HG02623 (cell line): ENCODE measurements at regions not wholly inside any gene's neighbourhood (a gene's known extent, or its start where the extent isn't known, plus 50 kb on each side); places are given as distances from the start of the nearest gene placed in this dataset.

Source experiments
- ATAC-seq: cut with Tn5 transposase; IDR thresholded peaks from one replicate; pipeline ENCODE4 v1.9.1; 2021; ENCODE audit warnings: moderate library complexity; ENCODE audit not compliant: unreplicated experiment

DNA sequence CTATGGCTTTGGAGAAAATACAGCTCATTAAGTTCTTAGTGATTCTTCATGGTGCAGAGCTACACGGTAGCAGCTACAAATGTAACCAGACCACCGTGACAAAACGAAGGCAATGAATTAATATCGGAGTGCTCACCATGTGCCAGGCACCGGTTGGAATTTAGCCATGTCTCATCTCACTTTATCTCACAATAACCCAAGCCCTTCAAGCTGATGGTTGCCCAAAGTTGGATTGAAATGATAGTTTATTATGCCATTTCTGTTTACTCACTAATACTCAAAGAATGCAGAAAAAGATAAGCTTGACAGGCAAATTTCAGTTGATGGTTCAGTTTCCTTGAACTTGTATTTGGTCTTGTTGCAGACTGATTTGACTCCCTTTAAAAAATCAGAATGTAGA, 312.6 kb downstream of the SKIDA1 start:
- no peak for ATAC-seq

DNA sequence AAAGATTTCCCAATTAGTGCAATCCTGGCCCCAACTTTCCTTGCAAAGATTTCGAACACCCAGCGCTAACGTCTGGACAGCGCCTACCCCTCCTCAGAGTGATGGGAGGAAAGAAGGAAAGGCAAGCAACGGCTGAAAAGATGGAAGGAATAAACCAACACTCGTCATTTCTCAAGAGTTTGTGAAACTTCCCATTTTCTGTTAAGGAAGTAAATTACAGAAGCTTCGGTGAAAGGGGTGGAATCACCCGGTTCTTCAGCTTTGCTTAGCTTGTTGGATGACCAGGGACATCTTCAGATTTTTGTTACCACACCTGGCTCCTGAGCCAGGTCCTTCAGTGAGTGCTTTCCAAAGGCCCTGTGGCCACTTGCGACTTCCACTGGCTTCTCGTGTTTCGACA, 313.1 kb downstream of the SKIDA1 start:
- ATAC-seq: no peak

- ATAC-seq: no peak
Measured at GRCh38 chr10:21209495-21209894, 312.4 kb upstream of the NEBL start.

DNA sequence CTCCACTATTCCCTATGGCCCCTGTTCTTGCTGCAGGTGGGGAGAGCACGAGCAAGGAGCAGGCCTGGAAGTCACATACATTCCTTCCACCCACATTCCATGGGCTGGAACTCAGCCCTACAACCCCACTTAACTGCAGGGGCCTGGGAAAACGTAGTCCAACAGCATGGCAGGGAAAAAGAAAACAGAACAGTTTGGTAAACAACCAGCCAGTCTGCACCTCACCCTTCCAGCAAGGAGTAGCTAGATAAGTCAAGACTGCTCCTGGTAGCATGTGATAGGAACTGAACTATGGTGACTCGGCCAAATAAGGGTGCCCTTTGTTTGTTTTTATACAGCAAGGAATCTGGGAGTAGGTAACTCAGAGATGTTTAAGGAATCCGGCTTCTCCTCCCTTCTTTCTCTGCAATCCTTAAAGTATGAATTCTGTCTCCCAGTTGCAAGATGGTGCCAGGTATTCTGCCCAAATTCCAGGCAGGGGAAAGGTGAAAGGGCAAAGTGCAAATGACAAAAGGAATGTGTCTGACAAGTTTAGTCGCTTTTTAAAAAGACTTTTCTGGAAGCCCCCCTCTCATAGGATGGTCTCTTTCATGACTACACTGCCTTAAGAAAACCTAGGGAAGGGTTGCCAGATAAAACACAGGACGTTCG, 311.7 kb upstream of the NEBL start:
- no peak for ATAC-seq

DNA sequence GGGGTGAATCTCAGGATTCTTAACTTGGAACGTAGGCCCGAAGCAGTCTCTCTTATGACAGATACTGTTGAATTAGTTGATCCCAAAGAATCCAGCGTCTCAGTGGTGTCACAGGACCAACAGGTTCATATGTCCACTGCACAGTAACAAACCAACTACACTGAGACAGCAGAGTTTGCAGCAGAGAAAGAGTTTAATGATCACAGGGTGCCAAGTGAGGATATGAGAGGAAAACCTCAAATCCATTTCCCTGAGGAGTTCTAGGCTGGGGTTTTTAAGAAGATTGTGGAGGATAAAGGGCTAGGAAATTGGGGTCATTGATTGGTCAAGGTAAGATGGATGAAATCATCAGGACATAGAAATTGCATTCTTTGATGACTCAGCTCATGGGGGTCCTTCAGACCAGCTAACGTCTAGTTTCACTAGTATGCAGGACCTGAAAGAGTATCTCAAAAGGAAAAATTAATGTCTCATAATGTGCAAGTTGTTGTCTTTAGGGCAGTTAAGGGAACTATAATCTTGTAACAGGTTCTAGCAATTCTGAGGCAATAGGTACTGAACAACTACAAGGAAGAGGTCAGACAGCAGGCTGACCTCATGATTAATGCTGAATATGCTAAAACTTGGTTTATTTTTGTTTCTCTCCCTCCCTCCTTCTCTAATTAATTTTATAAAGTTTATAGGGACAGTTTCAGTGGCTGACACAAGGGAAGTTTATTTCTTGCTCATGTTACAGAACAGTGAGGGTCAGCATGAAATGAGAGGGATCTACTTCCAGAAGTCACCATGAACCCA, 310.9 kb upstream of the NEBL start:
- no peak for ATAC-seq

- no peak for ATAC-seq
Measured at GRCh38 chr10:21205328-21205727, 308.2 kb upstream of the NEBL start.

DNA sequence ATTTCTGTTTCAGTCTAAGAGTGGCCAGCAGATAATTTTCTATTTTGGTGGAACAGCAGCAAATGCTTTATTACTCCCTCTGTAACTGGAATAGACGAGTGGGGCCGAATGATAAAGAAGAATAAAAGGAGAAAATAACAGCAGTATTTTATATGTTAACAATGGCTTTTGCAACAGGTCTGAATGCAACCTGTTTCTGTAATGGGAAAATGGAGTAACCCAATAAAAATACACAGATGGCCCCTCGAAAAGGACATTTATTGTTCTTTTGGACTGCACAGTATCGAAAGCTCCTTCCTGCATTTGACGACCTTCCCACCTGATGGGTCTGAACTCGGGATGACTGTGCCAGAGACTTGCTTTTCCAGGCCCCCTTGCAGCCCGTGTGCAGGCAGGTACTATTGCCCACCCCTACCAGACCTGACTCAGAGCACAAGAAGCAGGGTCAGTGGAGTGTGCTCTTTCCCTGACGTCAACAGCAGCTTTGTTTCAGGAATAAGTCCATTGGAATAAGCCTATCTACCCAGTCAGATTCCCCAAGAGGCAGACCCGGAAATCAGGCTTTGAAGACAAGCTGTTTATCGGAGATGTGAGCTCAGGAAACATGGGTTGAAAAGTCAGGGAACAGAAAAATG, 306.5 kb upstream of the NEBL start:
- ATAC-seq: no peak

DNA sequence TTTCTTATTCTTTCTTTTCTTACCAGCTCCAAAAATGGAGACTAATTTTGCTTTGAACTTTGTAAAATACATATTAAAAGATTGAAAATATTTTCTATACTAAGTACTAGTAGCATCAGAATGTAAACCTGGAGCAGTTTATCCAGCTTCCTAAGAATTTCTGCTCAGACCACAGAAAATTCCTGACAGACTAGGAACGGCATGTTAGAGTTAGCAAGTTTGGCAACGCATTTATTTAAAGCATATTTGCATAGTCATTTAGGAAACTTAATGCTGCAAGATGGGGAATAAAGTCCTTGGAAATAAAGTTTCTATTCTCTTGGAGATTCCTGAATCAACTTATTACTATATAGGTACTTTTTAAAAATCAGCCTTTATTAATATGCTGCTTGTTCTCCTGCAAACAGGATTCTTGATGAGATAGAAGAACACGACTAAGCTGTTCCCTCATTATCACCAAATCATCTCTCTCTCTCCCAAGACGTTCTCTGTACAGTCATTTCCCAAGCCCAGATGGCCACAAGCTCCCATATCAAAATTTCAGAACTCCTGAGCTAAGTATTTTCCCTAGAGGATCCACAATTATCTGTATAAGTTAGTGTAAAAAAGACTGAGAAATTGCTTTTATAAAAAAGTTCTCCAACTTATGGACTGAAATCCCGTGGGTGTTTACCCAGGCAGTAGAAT, 305.8 kb upstream of the NEBL start:
- no peak for ATAC-seq

DNA sequence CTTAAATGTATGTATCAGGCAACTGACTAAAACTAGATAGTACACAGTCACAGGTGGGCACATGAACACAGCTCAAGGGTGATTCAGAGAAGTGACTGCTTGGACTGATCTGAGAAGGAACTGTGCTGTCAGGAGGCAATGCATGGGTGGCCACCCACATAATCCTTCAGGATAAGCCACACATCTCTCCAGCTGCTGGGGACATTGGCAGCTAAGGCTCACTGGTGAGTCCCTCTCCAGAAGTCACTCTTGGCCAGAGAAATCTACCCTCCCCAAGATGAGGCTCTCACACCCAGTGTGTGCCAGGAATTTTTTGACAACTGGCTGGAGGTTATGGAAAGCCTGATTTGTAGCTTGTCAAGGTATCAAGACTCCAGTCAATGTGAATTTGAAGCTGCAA, 302.4 kb upstream of the NEBL start:
- no peak for ATAC-seq

DNA sequence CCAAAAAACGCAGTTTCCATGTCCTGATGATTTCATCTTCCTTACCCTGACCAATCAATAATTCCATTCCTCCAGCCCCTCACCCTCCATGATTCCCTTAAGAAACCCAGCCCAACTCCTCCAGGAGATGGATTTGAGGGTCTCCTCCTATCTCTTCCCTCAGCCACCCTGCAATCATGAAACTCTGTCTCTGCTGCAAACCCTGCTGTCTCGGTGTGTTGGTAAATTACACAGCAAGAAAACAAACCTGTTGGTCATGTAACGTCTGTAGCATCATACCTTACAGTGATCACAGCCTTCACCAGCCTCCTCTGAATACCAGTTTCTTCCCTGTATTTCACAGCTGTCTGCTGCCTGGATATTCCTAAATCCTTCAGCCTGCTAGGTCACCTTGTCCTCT, 300.7 kb upstream of the NEBL start:
- ATAC-seq: no peak

DNA sequence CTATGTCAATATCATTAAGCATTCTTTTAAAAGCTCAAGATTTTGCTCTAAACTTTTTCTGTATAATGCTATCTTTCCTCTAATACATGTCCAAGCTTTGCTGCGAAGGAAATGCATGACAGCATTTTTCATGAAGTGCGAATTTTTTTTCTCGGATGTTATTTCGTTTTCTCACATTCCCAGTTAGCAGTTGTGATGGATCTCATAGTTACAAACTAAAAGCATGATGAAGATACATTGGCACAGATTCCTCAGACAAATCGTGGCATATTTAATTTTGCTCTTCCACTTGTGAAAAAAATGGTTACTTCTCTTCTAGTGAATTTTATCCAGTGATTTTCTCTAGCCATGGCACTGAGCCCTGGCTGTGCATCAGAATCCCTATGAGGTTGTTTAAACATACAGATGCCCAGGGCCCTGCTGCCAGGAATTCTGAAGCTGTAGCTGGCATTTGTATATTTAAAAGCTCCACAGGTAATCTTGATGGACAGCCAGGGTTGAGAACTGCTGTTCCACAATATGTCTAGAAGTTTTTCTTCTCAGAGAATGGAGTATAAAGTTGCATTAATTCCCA, 299.8 kb upstream of the NEBL start:
- no peak for ATAC-seq

DNA sequence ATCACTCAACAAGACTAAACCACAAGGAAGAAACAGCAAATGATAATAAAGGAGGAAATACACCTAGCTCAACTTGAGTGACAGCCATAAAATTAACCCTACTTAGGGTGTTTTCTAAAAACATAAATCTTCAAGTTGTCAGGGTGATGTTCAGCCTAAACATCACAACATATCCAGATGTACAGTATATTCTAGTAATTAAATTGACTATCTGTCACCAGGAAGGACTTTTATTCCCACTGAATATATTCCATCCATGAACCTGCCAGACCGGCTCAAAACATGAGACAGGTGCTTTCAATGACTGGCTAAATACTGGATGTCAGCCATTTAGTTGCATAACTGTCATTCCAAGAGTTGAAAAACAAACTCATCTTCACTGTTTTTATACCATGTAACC, 298.1 kb upstream of the NEBL start:
- no peak for ATAC-seq

DNA sequence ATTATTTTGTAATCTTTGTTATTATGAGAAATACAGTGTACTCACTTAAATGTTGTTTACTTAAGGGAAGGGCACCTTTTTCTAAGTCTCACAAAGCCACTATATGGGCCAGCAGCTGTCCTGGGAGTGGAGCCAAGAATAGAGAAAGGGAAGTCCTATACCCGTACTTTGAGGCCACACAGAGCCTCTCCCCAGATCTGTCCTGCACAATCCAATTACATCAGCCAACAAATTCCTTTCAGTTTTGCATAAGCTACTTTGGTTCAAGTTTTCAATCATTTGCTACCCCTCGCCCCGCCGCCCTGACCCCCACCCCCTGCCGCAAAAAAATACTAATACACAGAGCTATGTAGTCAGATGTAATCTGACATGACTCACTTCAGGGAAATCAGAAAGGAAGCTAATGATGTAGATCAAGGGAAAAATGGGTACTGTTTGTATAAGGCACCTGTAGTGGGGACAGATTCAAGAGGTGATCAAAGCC, 297.4 kb upstream of the NEBL start:
- ATAC-seq: no peak

DNA sequence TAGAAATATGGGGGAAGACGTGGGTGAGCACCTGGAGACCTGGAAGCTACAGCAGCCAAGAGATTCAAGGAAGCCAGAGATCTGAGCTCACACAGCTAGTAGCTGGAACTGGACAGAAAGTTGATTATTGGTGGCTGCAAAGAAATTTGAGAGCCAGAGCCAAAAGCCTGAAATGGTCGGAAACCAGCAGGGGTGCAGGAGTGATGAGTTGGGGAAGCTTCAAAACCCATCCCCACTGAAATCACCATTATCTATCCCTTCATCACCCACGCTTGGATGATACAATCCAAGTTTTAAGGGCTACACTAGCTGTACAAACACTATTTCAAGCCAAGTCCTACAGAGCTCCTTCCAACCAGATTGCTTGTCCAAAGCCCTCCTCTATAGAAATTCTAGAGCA, 296.1 kb upstream of the NEBL start:
- ATAC-seq: no peak

DNA sequence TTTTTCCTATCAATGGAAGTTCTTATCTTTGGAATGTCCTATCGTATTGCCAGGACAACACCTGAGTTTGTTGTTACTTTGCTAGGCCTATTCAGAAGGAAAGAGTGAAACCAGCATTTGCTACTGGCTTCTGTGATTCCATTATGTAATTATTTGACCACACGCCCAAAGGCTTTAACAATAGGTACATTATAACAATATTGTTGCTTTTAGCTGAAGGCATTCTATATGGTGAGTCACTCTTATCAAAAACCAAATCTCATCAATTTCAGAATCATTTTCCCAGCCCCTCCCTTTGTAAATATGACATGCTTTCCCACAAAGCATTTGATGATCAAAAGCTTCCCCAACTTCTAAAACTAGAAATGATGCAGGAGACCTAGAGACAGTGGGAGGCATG, 294.4 kb upstream of the NEBL start:
- ATAC-seq: no peak

DNA sequence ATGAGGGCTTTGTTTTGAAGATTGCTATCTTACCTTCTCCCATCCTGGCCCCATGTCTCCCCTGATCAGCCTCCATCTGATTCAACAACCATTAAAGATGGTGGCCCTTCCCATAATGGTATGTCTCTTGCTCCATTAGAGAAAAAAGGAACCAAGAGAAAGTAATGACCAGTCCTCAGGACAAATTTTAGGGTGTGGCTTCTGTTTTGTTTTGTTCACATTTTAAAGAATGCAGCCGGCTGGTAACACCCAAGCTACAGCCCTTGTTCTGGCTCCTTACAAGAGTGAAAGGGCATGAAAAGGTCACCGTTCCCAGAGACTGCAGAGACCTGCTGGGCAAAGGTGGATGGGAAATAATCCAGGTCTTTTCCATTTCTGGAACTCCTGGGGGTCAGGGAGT, 287.9 kb upstream of the NEBL start:
- ATAC-seq: no peak

GRCh38 chr10:21184216-21184615, 287.1 kb upstream of the NEBL start:
- ATAC-seq: no peak

GRCh38 chr10:21183025-21183424, 285.9 kb upstream of the NEBL start:
- no peak for ATAC-seq

- ATAC-seq: no peak
Measured at GRCh38 chr10:21181451-21181850, 284.3 kb upstream of the NEBL start.

DNA sequence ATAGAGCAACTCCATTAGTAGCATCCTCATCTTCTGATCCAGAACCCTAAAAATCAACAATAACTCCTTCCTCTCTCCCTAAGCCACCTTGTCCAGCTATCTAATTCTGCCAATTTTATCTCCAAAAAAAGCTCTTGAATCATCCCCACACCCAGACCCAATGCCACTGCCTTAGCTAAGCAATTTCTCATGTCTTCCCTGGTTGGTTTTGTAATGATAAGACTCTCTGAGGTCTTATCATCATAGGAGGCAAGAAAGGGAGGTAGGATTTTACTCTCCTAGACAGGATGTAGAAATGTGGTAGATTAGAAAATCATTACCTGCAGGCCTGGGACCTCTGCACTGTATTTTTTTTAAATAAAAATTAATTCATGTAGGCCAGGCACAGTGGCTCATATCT, 283.5 kb upstream of the NEBL start:
- no peak for ATAC-seq

DNA sequence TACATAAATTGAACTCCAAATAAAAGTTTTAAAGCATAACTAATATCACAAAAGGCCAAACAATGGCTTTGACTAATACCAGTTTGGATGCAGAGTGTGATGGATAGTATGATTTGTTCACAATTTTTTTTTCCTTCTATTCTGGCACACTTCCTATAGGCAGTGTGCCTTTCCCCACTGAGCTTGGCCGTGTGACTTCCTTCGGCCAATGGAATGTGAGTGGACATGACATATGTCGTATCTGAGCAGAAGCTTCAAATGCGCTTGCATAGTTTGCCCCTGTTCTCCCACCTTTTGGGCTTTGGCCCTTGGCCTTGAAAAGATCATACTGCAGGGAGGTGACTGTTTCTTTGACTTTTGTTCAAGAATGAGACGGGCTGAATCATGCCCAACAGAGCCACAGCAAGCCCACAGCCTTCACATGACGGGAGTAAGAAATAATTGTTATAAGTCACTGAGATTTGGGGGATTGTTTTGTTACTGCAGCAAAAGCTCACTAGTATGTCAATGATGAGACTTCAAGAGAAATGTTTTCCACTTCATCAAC, 279.9 kb upstream of the NEBL start:
- ATAC-seq: no peak
